SK-N-SH (cell line): ENCODE measurements at regions not wholly inside any gene's neighbourhood (a gene's known extent, or its start where the extent isn't known, plus 50 kb on each side); places are given as distances from the start of the nearest gene placed in this dataset.

Source experiments
- CTCF ChIA-PET: fragments of 300-600, 350-600 bp; formaldehyde crosslinking; extraction: SDS; loops from one replicate; lab custom pipeline; 2021; lab: Yijun Ruan, JAX
- POLR2A ChIA-PET: fragments of 350-600 bp; sonication (Branson Sonifier 250); formaldehyde crosslinking; extraction: SDS; loops from one replicate; lab custom pipeline; 2020; ENCODE audit warnings: antibody characterized with exemption, inconsistent platforms; lab: Yijun Ruan, JAX
- DNase-seq: peaks from one replicate; pipeline ENCODE4 v3.0.0; 2012
- H2AFZ ChIP-seq: fragments of 200-600 bp; sonication (generic); 2 replicates; pipeline ENCODE4 v1.8.1; 2016; ENCODE audit warnings: antibody characterized with exemption, mild to moderate bottlenecking, low read depth
- H3F3A ChIP-seq: fragments of 200-600 bp; sonication (generic); replicated peaks from 2 replicates; pipeline ENCODE3; 2016; ENCODE audit warnings: antibody characterized with exemption, mild to moderate bottlenecking; ENCODE audit not compliant: insufficient read depth
- H3K27ac ChIP-seq, 2 experiments: fragments of 200-500 bp in 1 of 2; fragments of 200-600 bp in 1 of 2; sonication (Bioruptor generic) in 1 of 2; sonication (generic), shearing (Covaris generic) in 1 of 2; 2 replicates each; pipeline versions ENCODE4 v1.5.1 to v1.6.1; 2014 to 2016; ENCODE audit warnings: low read depth in 2 of 2, inconsistent platforms in 1 of 2, low read length in 1 of 2, mild to moderate bottlenecking in 1 of 2, mixed read lengths in 1 of 2
- H3K27me3 ChIP-seq: fragments of 200-600 bp; sonication (generic), shearing (Covaris generic); 2 replicates; pipeline ENCODE4 v1.6.1; 2016; ENCODE audit warnings: mixed run types; ENCODE audit not compliant: insufficient read depth
- H3K36me3 ChIP-seq, 2 experiments: fragments of 200-500 bp in 1 of 2; fragments of 200-600 bp in 1 of 2; sonication (Bioruptor generic) in 1 of 2; sonication (generic) in 1 of 2; replicated peaks in 1 of 2; 2 replicates each; pipeline versions ENCODE3 to v1.5.1; 2014 to 2016; ENCODE audit warnings: low read length in 1 of 2, mild to moderate bottlenecking in 1 of 2; ENCODE audit not compliant: insufficient read depth in 2 of 2, control insufficient read depth in 1 of 2
- H3K4me1 ChIP-seq, 2 experiments: fragments of 200-500 bp in 1 of 2; fragments of 200-600 bp in 1 of 2; sonication (Bioruptor generic) in 1 of 2; sonication (generic), shearing (Covaris generic) in 1 of 2; 2 replicates each; pipeline versions ENCODE4 v1.5.1 to v1.6.1; 2014 to 2016; ENCODE audit warnings: low read depth in 1 of 2, low read length in 1 of 2, mixed run types in 1 of 2; ENCODE audit not compliant: insufficient read depth in 2 of 2, control insufficient read depth in 1 of 2
- H3K4me2 ChIP-seq: fragments of 200-600 bp; sonication (generic), shearing (Covaris generic); 2 replicates; pipeline ENCODE4 v1.6.1; 2017; ENCODE audit warnings: mixed run types
- H3K4me3 ChIP-seq, 2 experiments: fragments of 200-500 bp in 1 of 2; fragments of 200-600 bp in 1 of 2; sonication (Bioruptor generic) in 1 of 2; sonication (generic), shearing (Covaris generic) in 1 of 2; 2 replicates each; pipeline versions ENCODE4 v1.5.1 to v1.8.1; 2014 to 2016; ENCODE audit warnings: low read depth in 2 of 2, inconsistent platforms in 1 of 2, low read length in 1 of 2, mild to moderate bottlenecking in 1 of 2, mixed read lengths in 1 of 2, moderate library complexity in 1 of 2
- H3K79me2 ChIP-seq: fragments of 200-600 bp; sonication (generic); 2 replicates; pipeline ENCODE4 v1.8.1; 2017; ENCODE audit warnings: mild to moderate bottlenecking; ENCODE audit not compliant: insufficient read depth
- H3K9ac ChIP-seq: fragments of 200-600 bp; sonication (generic); 2 replicates; pipeline ENCODE4 v1.6.1; 2017; ENCODE audit warnings: mixed run types
- H3K9me2 ChIP-seq: fragments of 200-600 bp; sonication (generic); 2 replicates; pipeline ENCODE4 v1.6.1; 2017; ENCODE audit warnings: mixed run types
- H3K9me3 ChIP-seq: fragments of 200-600 bp; sonication (generic); 2 replicates; pipeline ENCODE4 v1.6.1; 2017; ENCODE audit warnings: mixed run types, mild to moderate bottlenecking, moderate library complexity
- H4K20me1 ChIP-seq: fragments of 200-600 bp; sonication (generic); 2 replicates; pipeline ENCODE4 v1.6.1; 2017; ENCODE audit warnings: mild to moderate bottlenecking, mixed run types; ENCODE audit not compliant: insufficient read depth
- ELF1 ChIP-seq: IDR thresholded peaks from 2 replicates; pipeline ENCODE4 v1.4.0; 2012
- EP300 ChIP-seq, 2 experiments: IDR thresholded peaks; 2 replicates each; pipeline versions ENCODE4 v1.4.0 to v1.6.1; 2012; ENCODE audit warnings: borderline replicate concordance in 1 of 2, low read depth in 1 of 2, low read length in 1 of 2
- EZH2phosphoT487 ChIP-seq: fragments of 200-600 bp; sonication (generic); IDR thresholded peaks from 2 replicates; pipeline ENCODE4 v1.6.1; 2017; ENCODE audit warnings: low read depth, mixed run types, mild to moderate bottlenecking, antibody characterized with exemption, moderate library complexity, borderline replicate concordance
- FOSL2 ChIP-seq: IDR thresholded peaks from 2 replicates; pipeline ENCODE4 v1.4.0; 2012; ENCODE audit warnings: low read depth, mild to moderate bottlenecking, moderate library complexity, borderline replicate concordance
- FOXJ3 ChIP-seq: sonication (generic); formaldehyde crosslinking; IDR thresholded peaks from 2 replicates; pipeline ENCODE4 v1.5.1; 2020; ENCODE audit warnings: mild to moderate bottlenecking, missing genetic modification reagents
- FOXM1 ChIP-seq: IDR thresholded peaks from 2 replicates; pipeline ENCODE4 v1.4.0; 2012; ENCODE audit warnings: low read depth, mild to moderate bottlenecking
- GABPA ChIP-seq: IDR thresholded peaks from 2 replicates; pipeline ENCODE4 v1.4.0; 2012; ENCODE audit warnings: low read depth, mild to moderate bottlenecking
- MEF2A ChIP-seq: IDR thresholded peaks from 2 replicates; pipeline ENCODE4 v1.4.0; 2012; ENCODE audit warnings: low read depth, borderline replicate concordance
- MXI1 ChIP-seq: IDR thresholded peaks from 2 replicates; pipeline ENCODE4 v1.6.1; 2012; ENCODE audit warnings: mild to moderate bottlenecking, low read depth, low read length, improper control_type of control experiment
- PBX3 ChIP-seq: IDR thresholded peaks from 2 replicates; pipeline ENCODE4; 2012
- RCOR1 ChIP-seq: fragments of 150-350 bp; IDR thresholded peaks from 2 replicates; pipeline ENCODE4 v1.6.1; 2017; ENCODE audit warnings: antibody characterized with exemption, low read length
- RXRA ChIP-seq: IDR thresholded peaks from 2 replicates; pipeline ENCODE4 v1.4.0; 2012; ENCODE audit warnings: low read depth, mild to moderate bottlenecking, borderline replicate concordance
- TCF12 ChIP-seq: IDR thresholded peaks from 2 replicates; pipeline ENCODE4 v1.4.0; 2012
- USF2 ChIP-seq: fragments of 150-350 bp; IDR thresholded peaks from 2 replicates; pipeline ENCODE4 v1.6.1; 2017; ENCODE audit warnings: antibody characterized with exemption, low read length, low read depth, borderline replicate concordance
- ZBTB33 ChIP-seq: IDR thresholded peaks from 2 replicates; pipeline ENCODE4 v1.4.0; 2012; ENCODE audit warnings: low read depth, borderline replicate concordance
- WGBS: methylation state at CpG from one replicate; pipeline ENCODE4 v1.1.6; 2017; ENCODE audit warnings: low lambda C conversion rate; 5-methylcytosine and 5-hydroxymethylcytosine counted together
- TF ChIP-seq, protein P1 (sequence below): IDR thresholded peaks from 2 replicates; pipeline ENCODE4 v1.4.0; 2012; ENCODE audit warnings: low read depth
- TF ChIP-seq, protein P2 (sequence below): fragments of 150-350 bp; IDR thresholded peaks from 2 replicates; pipeline ENCODE4 v1.6.1; 2016; ENCODE audit warnings: mild to moderate bottlenecking, low read depth, low read length

DNA sequence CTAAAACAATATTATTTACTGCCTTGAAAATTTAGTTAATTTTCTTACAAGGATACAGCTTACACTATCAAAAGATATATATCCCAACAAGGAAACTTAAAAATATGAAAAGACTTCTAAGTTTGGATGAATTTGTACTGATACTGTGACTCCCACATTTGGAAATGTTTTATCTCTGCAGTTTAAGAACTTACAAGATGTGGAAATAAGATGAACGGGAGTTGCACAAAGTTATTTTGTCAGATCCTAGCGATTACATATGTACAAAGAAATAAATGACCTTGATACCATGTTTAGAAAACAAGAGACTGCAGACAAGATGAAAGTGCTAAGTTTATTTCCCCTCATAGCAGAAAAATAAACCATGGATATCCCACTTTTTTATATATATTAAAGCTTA lies 103.7 kb upstream of the TMEM106B start:
- H3K36me3 ChIP-seq, result no peaks in the 10 kb centered on the region
- H3K27ac ChIP-seq, result no peak overlapping the region
- H3K9me3 ChIP-seq, result no peaks in the 10 kb centered on the region
- H3F3A ChIP-seq, result no peaks in the 10 kb centered on the region
- H3K9me2 ChIP-seq, result no peaks in the 10 kb centered on the region
- no peaks in the 10 kb centered on the region for H3K79me2 ChIP-seq
- no peak for DNase-seq
- CTCF ChIA-PET, result no interaction called here
- H3K4me2 ChIP-seq, result no peak overlapping the region
- H3K9ac ChIP-seq, result no peak overlapping the region
- H3K27me3 ChIP-seq, result no peaks in the 10 kb centered on the region
- POLR2A ChIA-PET, result no interaction called here
- H3K4me3 ChIP-seq, result no peak overlapping the region
- TF ChIP-seq TCF12 (no peak), ZBTB33 (no peak), ELF1 (no peak), FOXJ3 (CRISPR knock-in tag) (no peak), RXRA (no peak), FOSL2 (no peak), EP300 (IDR thresholded peaks at IDR 0.05; ENCODE audit: borderline replicate concordance in 1 of 2, low read depth in 1 of 2, low read length in 1 of 2) (no peak), MEF2A (no peak), FOXM1 (no peak), RCOR1 (no peak), USF2 (no peak), GABPA (no peak), PBX3 (no peak), MXI1 (no peak), EZH2phosphoT487 (no peak)
- TF ChIP-seq, protein P1, sequence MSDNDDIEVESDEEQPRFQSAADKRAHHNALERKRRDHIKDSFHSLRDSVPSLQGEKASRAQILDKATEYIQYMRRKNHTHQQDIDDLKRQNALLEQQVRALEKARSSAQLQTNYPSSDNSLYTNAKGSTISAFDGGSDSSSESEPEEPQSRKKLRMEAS, result no peak
- TF ChIP-seq, protein P2, sequence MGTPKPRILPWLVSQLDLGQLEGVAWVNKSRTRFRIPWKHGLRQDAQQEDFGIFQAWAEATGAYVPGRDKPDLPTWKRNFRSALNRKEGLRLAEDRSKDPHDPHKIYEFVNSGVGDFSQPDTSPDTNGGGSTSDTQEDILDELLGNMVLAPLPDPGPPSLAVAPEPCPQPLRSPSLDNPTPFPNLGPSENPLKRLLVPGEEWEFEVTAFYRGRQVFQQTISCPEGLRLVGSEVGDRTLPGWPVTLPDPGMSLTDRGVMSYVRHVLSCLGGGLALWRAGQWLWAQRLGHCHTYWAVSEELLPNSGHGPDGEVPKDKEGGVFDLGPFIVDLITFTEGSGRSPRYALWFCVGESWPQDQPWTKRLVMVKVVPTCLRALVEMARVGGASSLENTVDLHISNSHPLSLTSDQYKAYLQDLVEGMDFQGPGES, result no peak
- peaks cover 0 to 13% of the 10 kb centered on the region in 2 experiments; a peak in 2 of 4 replicates for H3K4me1 ChIP-seq
- no peaks in the 10 kb centered on the region for H4K20me1 ChIP-seq
- WGBS, result 75% methylated on average over 2 of the region's 2 CpGs
- H2AFZ ChIP-seq, result no peak overlapping the region
